Activated CD8-positive, alpha-beta T cell treated with anti-CD3 and anti-CD28 coated beads for 36 hours (primary cell): ENCODE measurements at regions not wholly inside any gene's neighbourhood (a gene's known extent, or its start where the extent isn't known, plus 50 kb on each side); places are given as distances from the start of the nearest gene placed in this dataset.

Source experiments
- ATAC-seq: fragments of 200-7000 bp; cut with Tn5 transposase; one replicate; pipeline ENCODE4 v1.10.0; 2021; ENCODE audit warnings: mild to moderate bottlenecking, moderate library complexity
- CTCF ChIA-PET: fragments of 350-600 bp; sonication (Branson Sonifier 250); formaldehyde crosslinking; loops from one replicate; lab custom pipeline; 2021; ENCODE audit warnings: antibody characterized with exemption; lab: Charles Lee
- POLR2A ChIA-PET: fragments of 350-600 bp; sonication (Branson Sonifier 250); formaldehyde crosslinking; loops from one replicate; lab custom pipeline; 2021; ENCODE audit warnings: antibody characterized with exemption; lab: Charles Lee
- DNase-seq: peaks from one replicate; pipeline ENCODE4 v3.0.0-alpha.2; 2020
- H3K27ac Mint-ChIP-seq: one replicate; pipeline ENCODE4 v1.8.0; 2021; ENCODE audit warnings: mild to moderate bottlenecking, mixed read lengths
- H3K27me3 Mint-ChIP-seq: one replicate; pipeline ENCODE4 v1.8.0; 2021; ENCODE audit warnings: mixed read lengths
- H3K36me3 Mint-ChIP-seq: one replicate; pipeline ENCODE4 v1.8.0; 2021; ENCODE audit warnings: low read depth, mixed read lengths
- H3K4me1 Mint-ChIP-seq: one replicate; pipeline ENCODE4 v1.8.0; 2021; ENCODE audit warnings: low read depth, mixed read lengths
- H3K4me3 Mint-ChIP-seq: one replicate; pipeline ENCODE4 v1.8.0; 2021; ENCODE audit warnings: mild to moderate bottlenecking, moderate library complexity, mixed read lengths
- H3K9me3 Mint-ChIP-seq: one replicate; pipeline ENCODE4 v1.8.0; 2021; ENCODE audit warnings: mixed read lengths
- CTCF ChIP-seq: fragments of 200-600 bp; IDR thresholded peaks from one replicate; pipeline ENCODE4 v1.8.0; 2022; ENCODE audit warnings: antibody characterized with exemption, mild to moderate bottlenecking
- intact Hi-C: fragments of 100-400 bp; cut with micrococcal nuclease; formaldehyde crosslinking; loops from one replicate; pipeline ENCODE4 v1.10.0; 2022

DNA sequence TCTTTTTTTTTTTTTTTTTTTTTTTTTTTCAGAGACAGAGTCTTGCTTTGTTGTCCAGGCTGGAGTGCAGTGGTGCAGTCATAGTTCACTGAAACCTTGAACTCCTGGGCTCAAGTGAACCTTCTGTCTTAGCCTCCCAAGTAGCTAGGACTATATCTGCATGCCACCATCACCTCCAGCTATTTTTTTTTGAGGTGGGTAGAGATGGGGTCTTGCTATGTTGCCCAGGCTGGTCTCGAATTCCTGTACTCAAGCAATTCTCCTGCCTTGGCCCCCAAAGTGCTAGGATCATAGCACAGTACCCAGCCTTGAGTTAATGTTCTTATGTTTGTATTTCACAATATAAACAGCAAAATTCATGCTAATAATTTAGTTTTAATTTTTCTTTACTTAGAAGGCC, 62.9 kb upstream of the IGFBP2 start:
- DNase-seq (no peak), ATAC-seq (no peak)
- Mint-ChIP-seq H3K9me3 (peaks cover 5% of the 10 kb centered on the region), H3K36me3 (no peaks in the 10 kb centered on the region), H3K4me1 (no peaks in the 10 kb centered on the region), H3K27me3 (peaks cover 5% of the 10 kb centered on the region), H3K27ac (no peak overlapping the region), H3K4me3 (no peak overlapping the region)
- ChIA-PET CTCF (interaction anchor here (1.5 kb wide), 1 partner anchor 97 kb away, joined by 5 read pairs; no protein-coding TSS in a partner anchor), POLR2A (no interaction called here)
- TF ChIP-seq CTCF, result no peak
- intact Hi-C loops, result no loop called here

GRCh38 chr2:216571178-216571908, 61.9 kb upstream of the IGFBP2 start:
- TF ChIP-seq CTCF, result no peak
- Mint-ChIP-seq H3K27ac (no peak overlapping the region), H3K4me3 (no peak overlapping the region), H3K36me3 (no peaks in the 10 kb centered on the region), H3K9me3 (peaks cover 5% of the 10 kb centered on the region), H3K4me1 (peaks cover 3% of the 10 kb centered on the region), H3K27me3 (peaks cover 5% of the 10 kb centered on the region)
- no peak for ATAC-seq
- POLR2A ChIA-PET, result no interaction called here
- no peak for DNase-seq
- CTCF ChIA-PET, result no interaction called here
- intact Hi-C loops, result no loop called here

DNA sequence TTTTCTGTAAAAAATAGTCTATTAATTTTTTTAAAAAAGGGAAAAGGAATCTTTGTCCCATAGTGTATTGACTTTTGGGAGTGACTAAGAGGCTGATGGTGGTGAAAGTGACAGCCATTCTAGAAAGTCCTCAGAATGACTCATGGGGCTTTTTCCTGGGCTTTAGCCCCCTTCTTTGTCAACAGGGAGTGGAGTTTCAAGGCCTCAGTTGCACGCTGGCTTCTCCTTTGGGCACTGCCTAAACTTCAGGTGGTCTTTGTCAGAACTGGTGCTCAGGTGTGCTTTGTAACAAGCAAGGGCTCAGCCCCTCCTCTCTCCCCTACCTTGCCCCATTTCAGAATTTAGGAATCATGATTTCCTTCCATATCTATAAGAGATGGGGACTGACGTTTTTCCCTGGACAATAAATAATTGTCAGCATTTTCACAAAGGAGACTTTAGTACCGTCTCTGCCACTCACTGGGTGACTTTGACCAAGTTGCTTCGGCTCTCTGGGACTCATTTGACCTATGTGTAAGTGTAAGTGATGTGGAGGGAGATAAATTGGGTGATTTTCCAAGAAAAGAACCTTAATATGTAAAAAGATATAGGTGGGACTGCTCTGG, 61.2 kb upstream of the IGFBP2 start:
- POLR2A ChIA-PET, result interaction anchor here (1.2 kb wide), 1 partner anchor 9 kb away, joined by 3 read pairs; no protein-coding TSS in a partner anchor
- no peak overlapping the region for H3K4me3 Mint-ChIP-seq
- CTCF ChIA-PET, result no interaction called here
- peaks cover 10% of the 10 kb centered on the region for H3K4me1 Mint-ChIP-seq
- peaks cover 5% of the 10 kb centered on the region for H3K9me3 Mint-ChIP-seq
- no peaks in the 10 kb centered on the region for H3K36me3 Mint-ChIP-seq
- DNase-seq (peak; percentile 10), ATAC-seq (peak; percentile 60)
- no peak overlapping the region for H3K27ac Mint-ChIP-seq
- no peak for TF ChIP-seq CTCF
- intact Hi-C loops, result no loop called here
- H3K27me3 Mint-ChIP-seq, result peaks cover 5% of the 10 kb centered on the region

DNA sequence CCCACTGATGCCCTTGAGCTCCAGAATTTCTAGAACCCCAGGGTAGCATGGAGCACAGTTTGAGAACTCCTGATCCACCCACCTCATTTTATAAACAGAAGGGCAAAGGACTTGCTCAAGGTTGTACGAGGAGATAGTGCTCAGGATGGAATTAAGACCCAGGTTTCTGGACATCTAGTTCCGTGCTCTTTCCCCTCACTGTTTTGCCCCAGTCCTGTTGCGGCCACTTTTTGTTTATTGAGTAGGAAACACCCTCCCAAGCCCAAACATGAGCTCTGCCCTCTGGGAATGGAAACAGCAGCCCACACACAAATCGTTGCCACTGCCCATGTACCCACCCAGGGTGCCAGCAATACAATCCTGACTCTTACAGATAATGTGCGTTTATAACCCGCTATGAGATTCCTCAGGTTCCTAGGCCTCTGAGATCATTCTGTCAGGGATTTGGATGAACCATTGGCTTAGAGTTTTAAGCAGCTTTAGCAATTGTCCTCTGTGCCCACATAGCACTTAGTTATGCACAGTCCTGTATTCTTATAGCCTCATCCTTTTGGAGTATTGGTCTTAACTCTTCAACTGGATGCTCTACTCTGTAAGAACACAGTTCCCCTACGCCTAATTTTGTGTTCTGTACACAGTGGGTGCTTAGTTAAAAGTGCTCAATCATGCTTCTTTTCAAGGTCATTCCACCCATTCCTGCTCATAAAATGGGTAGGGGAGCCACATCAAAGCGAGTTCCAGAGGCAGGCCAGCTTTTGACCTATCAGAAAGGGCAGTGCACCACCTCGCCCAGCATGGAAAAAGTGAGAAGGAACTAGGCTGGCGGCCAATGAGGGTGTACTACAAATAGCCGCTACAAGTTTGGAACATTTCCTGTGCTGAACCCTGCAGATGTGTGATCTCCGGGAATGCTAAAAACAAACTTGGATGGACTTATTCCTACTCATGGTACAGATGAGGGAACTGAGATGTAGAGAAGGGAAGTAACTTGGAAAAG, 60.3 kb upstream of the IGFBP2 start:
- ATAC-seq, result no peak
- Mint-ChIP-seq H3K36me3 (no peaks in the 10 kb centered on the region), H3K4me1 (peaks cover 13% of the 10 kb centered on the region), H3K4me3 (no peak overlapping the region), H3K27ac (no peak overlapping the region), H3K9me3 (peaks cover 5% of the 10 kb centered on the region), H3K27me3 (peaks cover 5% of the 10 kb centered on the region)
- no peak for TF ChIP-seq CTCF
- DNase-seq, result no peak
- intact Hi-C loops, result no loop called here
- CTCF ChIA-PET, result interaction anchor here (0.7 kb wide), 1 partner anchor 9 kb away, joined by 4 read pairs; no protein-coding TSS in a partner anchor
- POLR2A ChIA-PET, result interaction anchor here (1.2 kb wide), 1 partner anchor 10 kb away, joined by 3 read pairs; no protein-coding TSS in a partner anchor
